Gastroesophageal sphincter (tissue), 4 donors: ENCODE measurements at regions not wholly inside any gene's neighbourhood (a gene's known extent, or its start where the extent isn't known, plus 50 kb on each side); places are given as distances from the start of the nearest gene placed in this dataset.

Experiments used
- ATAC-seq: fragments of 150-250 bp; one replicate; pipeline ENCODE4 v1.9.1; 2016; ENCODE audit warnings: mild to moderate bottlenecking, moderate library complexity
- H3K27ac ChIP-seq, 4 donors: fragments of 200-600 bp; sonication (generic) in 3 of 4; 1 replicate in 3 of 4; 2 replicates in 1 of 4; pipeline ENCODE4 v1.5.1; 2016 to 2019
- H3K27me3 ChIP-seq: fragments of 200-600 bp; sonication (generic); one replicate; pipeline ENCODE4 v1.5.1; 2019
- H3K36me3 ChIP-seq, 2 donors: fragments of 200-600 bp; sonication (generic); one replicate each; pipeline ENCODE4 v1.5.1; 2019; ENCODE audit warnings: control low read depth in 1 of 2
- H3K4me1 ChIP-seq, 3 donors: fragments of 200-600 bp; sonication (generic); 1 replicate in 2 of 3; 2 replicates in 1 of 3; pipeline ENCODE4 v1.5.1; 2016 to 2019; ENCODE audit warnings: control low read depth in 2 of 3
- H3K4me3 ChIP-seq, 2 donors: fragments of 200-600 bp; sonication (generic); one replicate each; pipeline ENCODE4 v1.5.1; 2019; ENCODE audit warnings: mild to moderate bottlenecking in 1 of 2, moderate library complexity in 1 of 2
- H3K9me3 ChIP-seq, 3 donors: fragments of 200-600 bp; sonication (generic); one replicate each; pipeline ENCODE4 v1.5.1; 2017 to 2019; ENCODE audit warnings: control low read depth in 2 of 3
- CTCF ChIP-seq, 4 experiments: fragments of 200-600 bp in 2 of 4; fragments of 450-650 bp in 2 of 4; sonication (generic) in 1 of 4; IDR thresholded peaks; one replicate each; pipeline ENCODE4 v1.5.1; 2017 to 2019; ENCODE audit warnings: antibody characterized with exemption in 4 of 4, mild to moderate bottlenecking in 2 of 4, moderate library complexity in 2 of 4
- EP300 ChIP-seq: sonication (generic); formaldehyde crosslinking; IDR thresholded peaks from one replicate; pipeline ENCODE4 v1.6.1; 2017; ENCODE audit warnings: antibody characterized with exemption, mild to moderate bottlenecking
- POLR2A ChIP-seq, 2 donors: fragments of 450-650 bp; IDR thresholded peaks; one replicate each; pipeline ENCODE4 v1.6.1; 2017; ENCODE audit warnings: antibody characterized with exemption in 2 of 2, mild to moderate bottlenecking in 2 of 2, moderate library complexity in 1 of 2
- POLR2AphosphoS5 ChIP-seq: sonication (generic); formaldehyde crosslinking; IDR thresholded peaks from one replicate; pipeline ENCODE4 v1.6.1; 2017; ENCODE audit warnings: antibody characterized with exemption
- WGBS, 2 donors: methylation state at CpG; one replicate each; pipeline ENCODE4 v1.1.5; 2018; ENCODE audit warnings: low coverage in 1 of 2; 5-methylcytosine and 5-hydroxymethylcytosine counted together

DNA sequence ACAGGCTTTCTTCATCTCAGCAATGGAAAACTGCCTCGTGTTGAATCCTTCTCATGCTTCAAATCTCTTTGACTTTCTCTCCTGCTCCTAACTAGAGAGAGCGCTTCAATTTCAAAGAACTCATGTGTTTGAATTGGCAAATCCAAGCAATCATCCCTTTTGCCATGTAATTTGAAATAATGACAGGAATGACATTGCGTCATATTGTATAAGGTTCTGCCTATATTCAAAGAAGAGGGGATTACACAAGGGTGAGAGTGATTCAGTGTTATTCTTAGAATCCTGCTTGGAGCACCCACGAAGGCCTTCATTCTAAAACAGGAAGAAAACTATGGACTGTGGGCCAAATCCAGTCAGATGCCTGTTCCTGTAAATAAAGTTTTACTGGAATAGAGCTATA, 720.6 kb downstream of the JRKL start:
- H3K9me3 ChIP-seq = no peaks in the 10 kb centered on the region
- no peak overlapping the region for H3K27ac ChIP-seq
- no peak overlapping the region for H3K4me3 ChIP-seq
- 68 to 75% methylated on average over 2 to 4 of the region's 4 CpGs for WGBS, 2 donors
- no peaks in the 10 kb centered on the region for H3K4me1 ChIP-seq
- H3K36me3 ChIP-seq = no peaks in the 10 kb centered on the region
- ATAC-seq = no peak
- H3K27me3 ChIP-seq = no peaks in the 10 kb centered on the region
- TF ChIP-seq CTCF (IDR thresholded peaks at IDR 0.05) (no peak), EP300 (no peak), POLR2AphosphoS5 (no peak)

DNA sequence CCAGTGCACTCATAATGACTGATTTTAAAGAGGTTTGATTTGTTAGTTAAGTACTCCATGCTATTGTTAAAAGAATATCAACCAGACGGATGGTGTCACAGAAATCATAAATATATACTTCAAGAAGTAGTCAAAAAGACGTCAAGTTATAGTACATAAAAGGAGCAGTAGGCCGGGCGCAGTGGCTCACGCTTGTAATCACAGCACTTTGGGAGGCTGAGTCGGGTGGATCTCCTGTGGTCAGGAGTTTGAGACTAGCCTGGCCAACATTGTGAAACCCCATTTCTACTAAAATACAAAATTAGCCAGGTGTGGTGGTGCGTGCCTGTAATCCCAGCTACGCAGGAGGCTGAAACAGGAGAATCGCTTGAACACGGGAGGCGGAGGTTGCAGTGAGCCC, 721.7 kb downstream of the JRKL start:
- 43 to 84% methylated on average over 2 to 11 of the region's 11 CpGs for WGBS, 2 donors
- H3K4me1 ChIP-seq = no peaks in the 10 kb centered on the region
- no peak for TF ChIP-seq POLR2AphosphoS5
- no peak for TF ChIP-seq POLR2A (IDR thresholded peaks at IDR 0.05)
- TF ChIP-seq EP300 = no peak
- TF ChIP-seq CTCF (IDR thresholded peaks at IDR 0.05) = no peak
- H3K27me3 ChIP-seq = no peaks in the 10 kb centered on the region
- H3K27ac ChIP-seq = no peak overlapping the region
- no peaks in the 10 kb centered on the region for H3K36me3 ChIP-seq
- H3K4me3 ChIP-seq = no peak overlapping the region
- ATAC-seq = no peak
- H3K9me3 ChIP-seq = no peaks in the 10 kb centered on the region

DNA sequence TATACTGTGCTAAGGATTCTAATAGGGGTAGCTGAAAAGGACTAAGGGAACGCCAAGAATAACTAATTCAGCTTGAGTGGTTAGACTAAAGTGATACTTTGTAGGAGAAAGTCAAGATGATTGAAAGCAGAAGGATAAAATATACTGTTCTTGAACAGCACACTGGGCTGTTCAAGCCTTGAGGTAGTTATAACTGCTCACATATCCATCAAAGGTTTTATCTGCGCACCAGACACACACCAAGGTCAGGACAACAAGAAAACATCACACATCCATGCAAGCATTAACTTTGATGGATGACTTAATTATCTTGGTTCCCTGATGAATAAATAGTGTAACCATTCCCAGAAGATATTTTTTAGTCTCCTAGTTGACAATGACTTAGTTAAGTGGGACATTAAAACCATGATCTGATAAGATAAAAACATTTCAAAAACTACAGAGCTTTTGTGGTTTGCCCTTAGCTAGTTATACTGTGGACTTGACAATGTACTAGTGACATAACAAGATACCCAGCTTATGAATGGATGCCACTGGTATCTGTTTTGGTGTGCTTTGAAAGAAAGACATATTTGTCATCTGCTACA, 728.9 kb downstream of the JRKL start:
- WGBS, 2 donors = 38 to 51% methylated on average over 1 to 2 of the region's 2 CpGs
- Histone ChIP-seq H3K4me3 (no peak overlapping the region), H3K36me3 (no peaks in the 10 kb centered on the region), H3K27me3 (no peaks in the 10 kb centered on the region), H3K9me3 (no peaks in the 10 kb centered on the region), H3K27ac (no peak overlapping the region), H3K4me1 (no peaks in the 10 kb centered on the region)
- no peak for ATAC-seq
- TF ChIP-seq POLR2AphosphoS5 = no peak
- no peak for TF ChIP-seq CTCF (IDR thresholded peaks at IDR 0.05)
- no peak for TF ChIP-seq POLR2A (IDR thresholded peaks at IDR 0.05)
- TF ChIP-seq EP300 = no peak

GRCh38 chr11:97123237-97123636, 733.4 kb downstream of the JRKL start:
- no peaks in the 10 kb centered on the region for H3K36me3 ChIP-seq
- 33 to 56% methylated on average over 2 of the region's 2 CpGs for WGBS, 2 donors
- no peaks in the 10 kb centered on the region for H3K27me3 ChIP-seq
- no peak for ATAC-seq
- peaks cover 0 to 8% (median 0%) of the 10 kb centered on the region in 3 donors for H3K9me3 ChIP-seq
- H3K4me1 ChIP-seq = no peaks in the 10 kb centered on the region
- H3K4me3 ChIP-seq = no peak overlapping the region
- no peak overlapping the region for H3K27ac ChIP-seq
- no peak for TF ChIP-seq POLR2A (IDR thresholded peaks at IDR 0.05)

DNA sequence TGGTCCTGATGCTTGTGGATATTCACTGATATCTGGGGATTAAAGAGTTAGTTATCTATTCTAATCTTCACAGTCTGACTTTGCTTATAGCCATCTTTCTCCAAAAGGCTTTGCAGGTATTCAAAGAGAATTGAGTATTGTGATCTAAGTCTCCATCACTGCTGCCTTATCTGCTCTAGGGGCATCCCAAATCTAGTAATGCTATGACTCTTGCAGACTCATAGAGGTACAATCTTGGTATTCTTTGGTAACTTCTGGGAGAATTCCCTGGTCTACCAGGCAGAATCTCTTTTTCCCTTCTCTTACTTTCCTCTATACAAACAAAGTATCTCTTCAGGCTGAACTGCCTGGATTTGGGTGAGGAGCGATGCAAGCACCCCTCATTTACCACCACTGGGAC, 746.3 kb downstream of the JRKL start:
- Histone ChIP-seq H3K27me3 (no peaks in the 10 kb centered on the region), H3K36me3 (no peaks in the 10 kb centered on the region), H3K9me3 (peaks cover 0 to 10% (median 0%) of the 10 kb centered on the region in 3 donors), H3K4me1 (no peaks in the 10 kb centered on the region), H3K4me3 (no peak overlapping the region), H3K27ac (no peak overlapping the region)
- ATAC-seq = no peak
- no peak for TF ChIP-seq CTCF (IDR thresholded peaks at IDR 0.05)
- no peak for TF ChIP-seq EP300
- TF ChIP-seq POLR2AphosphoS5 = no peak
- no peak for TF ChIP-seq POLR2A (IDR thresholded peaks at IDR 0.05)
- WGBS, 2 donors = 100% methylated on average over 1 of the region's 1 CpG; no CpG with 5 or more reads in 1 of the 2 donors
